ENCODE measurements at regions not wholly inside any gene's neighbourhood (a gene's known extent, or its start where the extent isn't known, plus 50 kb on each side); places are given as distances from the start of the nearest gene placed in this dataset.

- peaks cover 7% of the 10 kb centered on the region for H3K79me2 ChIP-seq (replicated peaks; ENCODE audit: insufficient read depth, low read length)
- no peaks in the 10 kb centered on the region for H4K20me1 ChIP-seq (ENCODE audit: insufficient read depth)
- H3K9me2 ChIP-seq (ENCODE audit: insufficient read depth, low read length), result no peaks in the 10 kb centered on the region
- no peak overlapping the region for H3K27ac ChIP-seq (ENCODE audit: low read length)
- TF ChIP-seq MXI1 (conservative IDR thresholded peaks at IDR 0.05; ENCODE audit: poor library complexity, severe bottlenecking) (no peak), POLR2AphosphoS5 (IDR thresholded peaks at IDR 0.05) (no peak), RAD21 (conservative IDR thresholded peaks at IDR 0.05) (no peak), CTCF (IDR thresholded peaks at IDR 0.05; ENCODE audit: poor library complexity, severe bottlenecking) (no peak), TAF1 (IDR thresholded peaks at IDR 0.05; ENCODE audit: low read depth) (no peak), EZH2 (IDR thresholded peaks at IDR 0.05; ENCODE audit: borderline replicate concordance, insufficient read depth, low read length, poor library complexity, severe bottlenecking) (no peak), EP300 (conservative IDR thresholded peaks at IDR 0.05; ENCODE audit: poor library complexity, severe bottlenecking) (no peak), REST (IDR thresholded peaks at IDR 0.05; ENCODE audit: borderline replicate concordance) (no peak), SMC3 (conservative IDR thresholded peaks at IDR 0.05; ENCODE audit: poor library complexity) (no peak)
- no peak overlapping the region for H2AFZ ChIP-seq (ENCODE audit: low read depth, low read length)
- H3K36me3 ChIP-seq (ENCODE audit: insufficient read depth, low read length), result no peaks in the 10 kb centered on the region
- H3K27me3 ChIP-seq (ENCODE audit: insufficient read depth, low read depth, low read length), result no peaks in the 10 kb centered on the region
- H3K4me2 ChIP-seq (ENCODE audit: low read length), result peak overlapping the region; percentile 69
- H3K9me3 ChIP-seq (ENCODE audit: low read length), result no peaks in the 10 kb centered on the region
- H3K4me3 ChIP-seq (ENCODE audit: low read length), result peak overlapping the region; percentile 99
- H3K9ac ChIP-seq (ENCODE audit: low read length), result peak overlapping the region; percentile 92
- peaks cover 4% of the 10 kb centered on the region for H3F3A ChIP-seq (ENCODE audit: insufficient read depth, low read length, poor library complexity, severe bottlenecking)
Observed at GRCh38 chr15:62392376-62392775, 227.3 kb upstream of the C2CD4B start.

GRCh38 chr15:62393196-62393595, 228.1 kb upstream of the C2CD4B start:
- H3K9me3 ChIP-seq (ENCODE audit: low read length), result no peaks in the 10 kb centered on the region
- H3K79me2 ChIP-seq (replicated peaks; ENCODE audit: insufficient read depth, low read length), result peaks cover 7% of the 10 kb centered on the region
- no peaks in the 10 kb centered on the region for H3K9me2 ChIP-seq (ENCODE audit: insufficient read depth, low read length)
- no peaks in the 10 kb centered on the region for H3K27me3 ChIP-seq (ENCODE audit: insufficient read depth, low read depth, low read length)
- H4K20me1 ChIP-seq (ENCODE audit: insufficient read depth), result no peaks in the 10 kb centered on the region
- no peaks in the 10 kb centered on the region for H3K36me3 ChIP-seq (ENCODE audit: insufficient read depth, low read length)
- no peak overlapping the region for H3K9ac ChIP-seq (ENCODE audit: low read length)
- no peak overlapping the region for H3K4me2 ChIP-seq (ENCODE audit: low read length)
- TF ChIP-seq MXI1 (conservative IDR thresholded peaks at IDR 0.05; ENCODE audit: poor library complexity, severe bottlenecking) (no peak), POLR2AphosphoS5 (IDR thresholded peaks at IDR 0.05) (no peak), REST (IDR thresholded peaks at IDR 0.05; ENCODE audit: borderline replicate concordance) (no peak), CTCF (IDR thresholded peaks at IDR 0.05; ENCODE audit: poor library complexity, severe bottlenecking) (no peak), EP300 (conservative IDR thresholded peaks at IDR 0.05; ENCODE audit: poor library complexity, severe bottlenecking) (no peak), TAF1 (IDR thresholded peaks at IDR 0.05; ENCODE audit: low read depth) (no peak), EZH2 (IDR thresholded peaks at IDR 0.05; ENCODE audit: borderline replicate concordance, insufficient read depth, low read length, poor library complexity, severe bottlenecking) (no peak), RAD21 (conservative IDR thresholded peaks at IDR 0.05) (no peak), SMC3 (conservative IDR thresholded peaks at IDR 0.05; ENCODE audit: poor library complexity) (no peak)
- H3K27ac ChIP-seq (ENCODE audit: low read length), result no peak overlapping the region
- no peak overlapping the region for H2AFZ ChIP-seq (ENCODE audit: low read depth, low read length)
- H3K4me3 ChIP-seq (ENCODE audit: low read length), result no peak overlapping the region
- H3F3A ChIP-seq (ENCODE audit: insufficient read depth, low read length, poor library complexity, severe bottlenecking), result peaks cover 4% of the 10 kb centered on the region
